AG04450 (cell line): ENCODE measurements at regions not wholly inside any gene's neighbourhood (a gene's known extent, or its start where the extent isn't known, plus 50 kb on each side); places are given as distances from the start of the nearest gene placed in this dataset.

Experiments used
- CTCF ChIA-PET: fragments of 300-600, 350-600 bp; formaldehyde crosslinking; extraction: SDS; loops from one replicate; lab custom pipeline; 2022; ENCODE audit warnings: antibody characterized with exemption, inconsistent platforms; lab: Charles Lee
- POLR2A ChIA-PET: fragments of 350-600 bp; formaldehyde crosslinking; extraction: SDS; loops from one replicate; lab custom pipeline; 2021; ENCODE audit warnings: antibody characterized with exemption, inconsistent platforms; lab: Yijun Ruan, JAX
- DNase-seq: peaks from one replicate; pipeline ENCODE4 v3.0.0-alpha.2; 2011; ENCODE audit warnings: low read depth, low spot score
- H3K27ac ChIP-seq: one replicate; pipeline ENCODE4 v1.5.1; 2012; ENCODE audit warnings: low read depth, low read length, control low read depth
- H3K27me3 ChIP-seq: one replicate; pipeline ENCODE4 v1.6.0; 2012; ENCODE audit warnings: low read length; ENCODE audit not compliant: control insufficient read depth, insufficient read depth
- H3K4me3 ChIP-seq: 2 replicates; pipeline ENCODE4 v1.5.1; 2011; ENCODE audit warnings: mild to moderate bottlenecking, low read depth, low read length, control low read depth
- H3K9me3 ChIP-seq: 2 replicates; pipeline ENCODE4 v1.5.1; 2012; ENCODE audit warnings: low read length; ENCODE audit not compliant: control insufficient read depth, insufficient read depth
- CTCF ChIP-seq: IDR thresholded peaks from 2 replicates; pipeline ENCODE4 v1.5.1; 2011; ENCODE audit warnings: low read depth, low read length, control low read depth, inconsistent platforms

- no peak for TF ChIP-seq CTCF
- no peak overlapping the region for H3K27ac ChIP-seq
- ChIA-PET CTCF (no interaction called here), POLR2A (no interaction called here)
- no peak overlapping the region for H3K4me3 ChIP-seq
- no peak for DNase-seq
- peaks cover 4% of the 10 kb centered on the region for H3K27me3 ChIP-seq
- no peaks in the 10 kb centered on the region; the same call in 1 of the 2 replicates for H3K9me3 ChIP-seq
These were observed 90.1 kb downstream of the ANKRD10 start for GRCh38 chr13:110824702-110825300.

- H3K9me3 ChIP-seq = no peaks in the 10 kb centered on the region; the same call in 1 of the 2 replicates
- DNase-seq = no peak
- TF ChIP-seq CTCF = no peak
These were observed 89.4 kb downstream of the ANKRD10 start for GRCh38 chr13:110825516-110825915.

GRCh38 chr13:110826101-110826500, 88.8 kb downstream of the ANKRD10 start:
- no peak for DNase-seq
- no peak for TF ChIP-seq CTCF
- POLR2A ChIA-PET = no interaction called here
- H3K27me3 ChIP-seq = peaks cover 8% of the 10 kb centered on the region
- no peak overlapping the region for H3K4me3 ChIP-seq
- CTCF ChIA-PET = no interaction called here
- H3K27ac ChIP-seq = no peak overlapping the region
- no peaks in the 10 kb centered on the region; the same call in 1 of the 2 replicates for H3K9me3 ChIP-seq

More at GRCh38 chr13:110825516-110825915, 89.4 kb downstream of the ANKRD10 start:
- ChIA-PET CTCF (no interaction called here), POLR2A (no interaction called here)
- Histone ChIP-seq H3K4me3 (no peak overlapping the region), H3K27ac (no peak overlapping the region), H3K27me3 (peaks cover 5% of the 10 kb centered on the region)

DNA sequence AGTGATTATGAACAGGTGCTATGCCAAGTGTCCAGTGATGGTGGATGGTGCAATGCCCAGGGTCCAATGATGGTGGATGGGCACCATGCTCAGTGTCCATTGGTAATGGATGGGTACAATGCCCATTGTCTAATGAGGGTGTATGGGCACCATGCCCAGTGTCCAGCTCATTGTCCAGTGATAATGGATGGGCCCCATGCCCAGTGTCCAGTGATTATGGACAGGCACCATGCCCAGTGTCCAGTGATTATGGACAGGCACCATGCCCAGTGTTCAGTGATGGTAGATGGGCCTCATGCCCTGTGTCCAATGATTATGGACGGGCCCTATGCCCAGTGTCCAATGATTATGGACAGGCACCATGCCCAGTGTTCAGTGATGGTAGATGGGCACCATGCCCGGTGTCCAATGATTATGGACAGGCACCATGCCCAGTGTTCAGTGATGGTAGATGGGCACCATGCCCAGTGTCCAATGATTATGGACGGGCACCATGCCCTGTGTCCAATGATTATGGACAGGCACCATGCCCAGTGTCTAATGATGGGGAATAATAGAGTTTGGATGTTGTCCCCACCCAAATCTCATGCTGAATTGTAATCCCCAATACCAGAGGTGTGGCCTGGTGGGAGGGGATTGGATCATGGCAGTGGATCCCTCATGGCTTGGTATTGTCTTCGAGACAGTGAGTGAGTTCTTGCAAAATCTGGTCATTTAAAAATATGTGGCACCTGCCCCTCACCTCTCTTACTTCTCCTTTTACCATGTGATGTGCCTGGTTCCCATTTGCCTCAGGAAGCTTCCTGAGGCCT, 87.8 kb downstream of the ANKRD10 start:
- no peak for DNase-seq
- no peak overlapping the region for H3K4me3 ChIP-seq
- ChIA-PET CTCF (no interaction called here), POLR2A (no interaction called here)
- no peak overlapping the region for H3K27ac ChIP-seq
- peaks cover 11% of the 10 kb centered on the region for H3K27me3 ChIP-seq
- TF ChIP-seq CTCF = no peak
- no peaks in the 10 kb centered on the region; the same call in 1 of the 2 replicates for H3K9me3 ChIP-seq
